Gastroesophageal sphincter (tissue), 4 donors: ENCODE measurements at regions not wholly inside any gene's neighbourhood (a gene's known extent, or its start where the extent isn't known, plus 50 kb on each side); places are given as distances from the start of the nearest gene placed in this dataset.

Source experiments
- ATAC-seq: fragments of 150-250 bp; one replicate; pipeline ENCODE4 v1.9.1; 2016; ENCODE audit warnings: mild to moderate bottlenecking, moderate library complexity
- H3K27ac ChIP-seq, 4 donors: fragments of 200-600 bp; sonication (generic) in 3 of 4; 1 replicate in 3 of 4; 2 replicates in 1 of 4; pipeline ENCODE4 v1.5.1; 2016 to 2019
- H3K27me3 ChIP-seq: fragments of 200-600 bp; sonication (generic); one replicate; pipeline ENCODE4 v1.5.1; 2019
- H3K36me3 ChIP-seq, 2 donors: fragments of 200-600 bp; sonication (generic); one replicate each; pipeline ENCODE4 v1.5.1; 2019; ENCODE audit warnings: control low read depth in 1 of 2
- H3K4me1 ChIP-seq, 3 donors: fragments of 200-600 bp; sonication (generic); 1 replicate in 2 of 3; 2 replicates in 1 of 3; pipeline ENCODE4 v1.5.1; 2016 to 2019; ENCODE audit warnings: control low read depth in 2 of 3
- H3K4me3 ChIP-seq, 2 donors: fragments of 200-600 bp; sonication (generic); one replicate each; pipeline ENCODE4 v1.5.1; 2019; ENCODE audit warnings: mild to moderate bottlenecking in 1 of 2, moderate library complexity in 1 of 2
- H3K9me3 ChIP-seq, 3 donors: fragments of 200-600 bp; sonication (generic); one replicate each; pipeline ENCODE4 v1.5.1; 2017 to 2019; ENCODE audit warnings: control low read depth in 2 of 3
- EP300 ChIP-seq: sonication (generic); formaldehyde crosslinking; IDR thresholded peaks from one replicate; pipeline ENCODE4 v1.6.1; 2017; ENCODE audit warnings: antibody characterized with exemption, mild to moderate bottlenecking
- POLR2A ChIP-seq, 2 donors: fragments of 450-650 bp; IDR thresholded peaks; one replicate each; pipeline ENCODE4 v1.6.1; 2017; ENCODE audit warnings: antibody characterized with exemption in 2 of 2, mild to moderate bottlenecking in 2 of 2, moderate library complexity in 1 of 2
- POLR2AphosphoS5 ChIP-seq: sonication (generic); formaldehyde crosslinking; IDR thresholded peaks from one replicate; pipeline ENCODE4 v1.6.1; 2017; ENCODE audit warnings: antibody characterized with exemption
- WGBS, 2 donors: methylation state at CpG; one replicate each; pipeline ENCODE4 v1.1.5; 2018; ENCODE audit warnings: low coverage in 1 of 2; 5-methylcytosine and 5-hydroxymethylcytosine counted together
- TF ChIP-seq, protein P1 (sequence below), 4 experiments: fragments of 200-600 bp in 2 of 4; fragments of 450-650 bp in 2 of 4; sonication (generic) in 1 of 4; IDR thresholded peaks; one replicate each; pipeline ENCODE4 v1.5.1; 2017 to 2019; ENCODE audit warnings: antibody characterized with exemption in 4 of 4, mild to moderate bottlenecking in 2 of 4, moderate library complexity in 2 of 4

DNA sequence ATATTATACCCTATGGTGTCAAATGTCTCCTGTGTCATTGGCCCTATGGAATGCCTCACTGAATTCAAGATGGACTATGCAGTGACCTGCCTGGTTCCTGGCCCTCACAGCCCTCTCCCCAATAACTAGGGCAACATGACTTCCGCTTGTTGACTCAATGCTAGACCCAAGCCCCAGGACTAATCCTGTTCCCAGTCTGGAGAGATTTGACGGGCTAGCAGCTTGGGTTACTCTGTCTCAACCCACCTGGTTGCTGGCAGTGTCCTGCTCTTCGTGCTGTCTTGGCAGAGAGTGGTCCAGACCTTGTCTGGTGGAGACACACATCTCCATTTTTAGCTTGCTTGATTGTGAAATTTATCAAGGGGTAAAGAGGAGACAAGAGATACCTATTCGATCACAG is 135.8 kb upstream of the HES1 start:
- Histone ChIP-seq H3K9me3 (no peaks in the 10 kb centered on the region), H3K36me3 (no peaks in the 10 kb centered on the region), H3K4me1 (peaks cover 0 to 44% (median 21%) of the 10 kb centered on the region in 3 donors), H3K27me3 (no peaks in the 10 kb centered on the region), H3K27ac (no peak overlapping the region), H3K4me3 (no peak overlapping the region)
- TF ChIP-seq EP300 (no peak), POLR2A (IDR thresholded peaks at IDR 0.05) (no peak), POLR2AphosphoS5 (no peak)
- TF ChIP-seq, protein P1, sequence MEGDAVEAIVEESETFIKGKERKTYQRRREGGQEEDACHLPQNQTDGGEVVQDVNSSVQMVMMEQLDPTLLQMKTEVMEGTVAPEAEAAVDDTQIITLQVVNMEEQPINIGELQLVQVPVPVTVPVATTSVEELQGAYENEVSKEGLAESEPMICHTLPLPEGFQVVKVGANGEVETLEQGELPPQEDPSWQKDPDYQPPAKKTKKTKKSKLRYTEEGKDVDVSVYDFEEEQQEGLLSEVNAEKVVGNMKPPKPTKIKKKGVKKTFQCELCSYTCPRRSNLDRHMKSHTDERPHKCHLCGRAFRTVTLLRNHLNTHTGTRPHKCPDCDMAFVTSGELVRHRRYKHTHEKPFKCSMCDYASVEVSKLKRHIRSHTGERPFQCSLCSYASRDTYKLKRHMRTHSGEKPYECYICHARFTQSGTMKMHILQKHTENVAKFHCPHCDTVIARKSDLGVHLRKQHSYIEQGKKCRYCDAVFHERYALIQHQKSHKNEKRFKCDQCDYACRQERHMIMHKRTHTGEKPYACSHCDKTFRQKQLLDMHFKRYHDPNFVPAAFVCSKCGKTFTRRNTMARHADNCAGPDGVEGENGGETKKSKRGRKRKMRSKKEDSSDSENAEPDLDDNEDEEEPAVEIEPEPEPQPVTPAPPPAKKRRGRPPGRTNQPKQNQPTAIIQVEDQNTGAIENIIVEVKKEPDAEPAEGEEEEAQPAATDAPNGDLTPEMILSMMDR (IDR thresholded peaks at IDR 0.05), result no peak
- ATAC-seq, result no peak
- 90 to 93% methylated on average over 1 to 4 of the region's 4 CpGs for WGBS, 2 donors

DNA sequence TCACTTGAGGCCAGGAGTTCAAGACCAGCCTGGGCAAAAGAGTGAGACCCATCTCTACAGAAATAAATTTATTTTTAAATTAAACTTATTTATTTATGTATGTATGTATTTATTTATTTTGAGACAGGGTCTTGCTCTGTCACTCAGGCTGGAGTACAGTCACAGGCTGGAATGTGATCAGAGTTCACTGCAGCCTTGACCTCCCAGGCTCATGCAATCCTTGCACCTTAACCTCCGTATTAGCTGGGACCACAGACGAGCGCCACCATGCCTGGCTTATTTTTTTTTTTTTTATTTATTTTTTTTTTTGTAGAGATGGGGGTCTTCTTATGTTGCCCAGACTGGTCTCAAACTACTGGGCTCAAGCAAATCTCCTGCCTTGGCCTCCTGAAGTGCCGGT is 135.2 kb upstream of the HES1 start:
- Histone ChIP-seq H3K9me3 (no peaks in the 10 kb centered on the region), H3K4me3 (no peak overlapping the region), H3K36me3 (no peaks in the 10 kb centered on the region), H3K27ac (no peak overlapping the region), H3K4me1 (peaks cover 0 to 50% (median 21%) of the 10 kb centered on the region in 3 donors), H3K27me3 (no peaks in the 10 kb centered on the region)
- no peak for ATAC-seq
- TF ChIP-seq POLR2AphosphoS5 (no peak), POLR2A (IDR thresholded peaks at IDR 0.05) (no peak), EP300 (no peak)
- TF ChIP-seq, protein P1 (IDR thresholded peaks at IDR 0.05), result no peak
- WGBS, 2 donors, result 100% methylated on average over 3 of the region's 4 CpGs

DNA sequence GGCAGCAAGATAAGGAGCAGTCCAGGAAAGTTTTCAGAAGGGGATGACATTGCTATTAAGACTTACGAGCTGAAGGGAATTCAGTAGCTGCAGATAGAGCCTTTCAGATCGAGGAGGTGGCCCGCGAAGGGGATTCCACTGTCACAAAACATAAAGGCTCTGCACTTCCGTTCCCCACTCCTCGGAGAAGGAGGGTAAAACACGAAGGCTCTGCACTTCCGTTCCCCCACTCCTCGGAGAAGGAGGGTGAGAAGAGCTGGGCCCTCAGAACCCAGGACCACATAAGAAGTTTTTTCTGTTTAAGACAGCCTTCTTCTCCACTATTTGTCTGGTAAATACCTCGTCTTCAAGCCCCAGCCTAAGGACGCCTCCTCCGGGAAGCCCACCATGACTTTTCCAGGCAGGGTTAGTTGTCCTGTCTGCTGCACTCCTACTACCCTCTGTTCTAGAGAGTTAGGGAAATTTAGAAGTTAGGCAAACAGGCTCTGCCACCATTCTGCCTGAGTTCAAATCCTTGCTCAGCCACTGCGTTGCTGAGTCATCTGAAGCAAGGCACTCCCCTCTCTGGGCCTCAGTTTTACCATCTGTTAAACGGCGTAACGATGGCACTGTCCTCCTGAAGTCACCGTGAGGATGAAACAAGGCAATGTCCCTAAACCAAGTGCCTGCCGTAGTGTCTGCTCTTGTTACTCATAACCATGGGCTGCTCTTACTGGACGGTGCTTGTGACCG is 134.1 kb upstream of the HES1 start:
- 81 to 91% methylated on average over 16 to 20 of the region's 20 CpGs for WGBS, 2 donors
- TF ChIP-seq, protein P1 (IDR thresholded peaks at IDR 0.05), result no peak
- TF ChIP-seq POLR2A (IDR thresholded peaks at IDR 0.05) (no peak), POLR2AphosphoS5 (no peak), EP300 (no peak)
- Histone ChIP-seq H3K27ac (peak overlapping the region in 3 of 4 donors; percentile 82 to 87 (median 84)), H3K27me3 (no peaks in the 10 kb centered on the region), H3K36me3 (no peaks in the 10 kb centered on the region), H3K4me3 (no peak overlapping the region), H3K4me1 (peaks cover 0 to 50% (median 21%) of the 10 kb centered on the region in 3 donors), H3K9me3 (no peaks in the 10 kb centered on the region)
- no peak for ATAC-seq

DNA sequence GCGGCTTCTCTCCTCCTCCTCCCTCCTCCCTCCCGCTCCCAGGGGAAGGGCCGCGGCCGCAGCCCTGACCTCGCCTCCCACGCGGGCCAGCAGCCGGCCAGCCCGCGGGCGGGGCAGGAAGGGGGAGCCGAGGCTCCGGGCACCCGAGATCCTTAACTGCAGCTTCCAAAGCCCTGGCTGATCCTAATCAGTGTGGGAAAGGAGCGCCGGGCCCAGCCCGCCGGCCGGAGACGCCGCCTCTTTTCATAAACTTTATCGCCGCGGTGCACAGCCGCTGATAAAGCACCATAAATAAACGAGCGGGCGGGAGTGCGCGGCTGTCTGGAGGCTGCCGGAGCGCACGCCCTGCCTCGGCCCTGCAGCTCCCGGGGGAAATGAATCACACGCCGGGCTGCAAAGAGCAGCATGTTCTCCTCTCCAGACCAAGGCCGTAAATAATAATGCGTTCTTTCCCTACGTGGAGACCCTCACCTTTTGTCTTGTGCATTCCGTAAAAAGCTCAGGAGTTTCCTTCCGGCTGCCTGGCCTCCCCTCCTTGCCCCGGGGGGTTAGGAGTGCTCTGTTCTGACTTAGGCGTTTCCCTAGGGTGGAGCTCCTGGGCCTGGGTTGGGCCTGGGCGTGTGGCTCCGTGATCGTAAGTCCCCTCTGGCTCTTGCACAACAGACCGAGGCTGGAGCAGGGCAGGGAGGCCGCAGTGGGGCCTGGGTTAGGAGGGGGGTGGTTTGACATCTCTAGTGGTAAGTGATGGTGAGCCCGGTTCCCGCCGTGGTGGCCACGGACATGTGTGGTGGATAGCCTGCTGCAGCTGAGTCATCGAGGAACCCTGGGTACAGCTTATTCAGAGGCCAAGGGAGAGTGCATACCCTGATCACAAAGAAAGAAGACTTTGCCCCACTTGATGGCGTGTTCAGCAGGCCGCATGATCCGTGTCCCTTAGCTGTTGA is 132.6 kb upstream of the HES1 start:
- peak overlapping the region; percentile 4 to 55 for H3K4me3 ChIP-seq
- H3K27me3 ChIP-seq, result no peaks in the 10 kb centered on the region
- ATAC-seq, result peak; percentile 91
- 2 to 27% methylated on average over 9 to 14 of the region's 58 CpGs for WGBS, 2 donors
- TF ChIP-seq, protein P1 (IDR thresholded peaks at IDR 0.05), result no peak
- TF ChIP-seq POLR2AphosphoS5 (peak; percentile 60), EP300 (peak; percentile 33), POLR2A (IDR thresholded peaks at IDR 0.05) (peak in 1 of 2 donors; percentile 11)
- peak overlapping the region in 3 of 4 donors; percentile 82 to 87 (median 84) for H3K27ac ChIP-seq
- no peaks in the 10 kb centered on the region for H3K9me3 ChIP-seq
- peaks cover 0 to 41% (median 21%) of the 10 kb centered on the region in 3 donors for H3K4me1 ChIP-seq
- H3K36me3 ChIP-seq, result no peaks in the 10 kb centered on the region
